ENCODE measurements at regions not wholly inside any gene's neighbourhood (a gene's known extent, or its start where the extent isn't known, plus 50 kb on each side); places are given as distances from the start of the nearest gene placed in this dataset.
A peak's percentile ranks its signal among the peaks of the same experiment; 100 is the strongest.

- H3K9me3 ChIP-seq = no peaks in the 10 kb centered on the region
- no peaks in the 10 kb centered on the region for H3K27me3 ChIP-seq
These were observed 71.1 kb downstream of the AVPR1A start for GRCh38 chr12:63079791-63080502.

GRCh38 chr12:63078906-63079305 lies 72.1 kb downstream of the AVPR1A start:
- Histone ChIP-seq H3K36me3 (no peaks in the 10 kb centered on the region), H3K27ac (no peak overlapping the region), H3K4me3 (no peak overlapping the region), H3K9me3 (no peaks in the 10 kb centered on the region), H3K27me3 (no peaks in the 10 kb centered on the region), H3K4me1 (no peaks in the 10 kb centered on the region)
- no peak for DNase-seq (ENCODE audit: low spot score)
- TF ChIP-seq, protein P1, sequence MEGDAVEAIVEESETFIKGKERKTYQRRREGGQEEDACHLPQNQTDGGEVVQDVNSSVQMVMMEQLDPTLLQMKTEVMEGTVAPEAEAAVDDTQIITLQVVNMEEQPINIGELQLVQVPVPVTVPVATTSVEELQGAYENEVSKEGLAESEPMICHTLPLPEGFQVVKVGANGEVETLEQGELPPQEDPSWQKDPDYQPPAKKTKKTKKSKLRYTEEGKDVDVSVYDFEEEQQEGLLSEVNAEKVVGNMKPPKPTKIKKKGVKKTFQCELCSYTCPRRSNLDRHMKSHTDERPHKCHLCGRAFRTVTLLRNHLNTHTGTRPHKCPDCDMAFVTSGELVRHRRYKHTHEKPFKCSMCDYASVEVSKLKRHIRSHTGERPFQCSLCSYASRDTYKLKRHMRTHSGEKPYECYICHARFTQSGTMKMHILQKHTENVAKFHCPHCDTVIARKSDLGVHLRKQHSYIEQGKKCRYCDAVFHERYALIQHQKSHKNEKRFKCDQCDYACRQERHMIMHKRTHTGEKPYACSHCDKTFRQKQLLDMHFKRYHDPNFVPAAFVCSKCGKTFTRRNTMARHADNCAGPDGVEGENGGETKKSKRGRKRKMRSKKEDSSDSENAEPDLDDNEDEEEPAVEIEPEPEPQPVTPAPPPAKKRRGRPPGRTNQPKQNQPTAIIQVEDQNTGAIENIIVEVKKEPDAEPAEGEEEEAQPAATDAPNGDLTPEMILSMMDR (IDR thresholded peaks at IDR 0.05) = no peak

More at GRCh38 chr12:63079791-63080502, 71.1 kb downstream of the AVPR1A start:
- TF ChIP-seq, protein P1 (IDR thresholded peaks at IDR 0.05) = no peak
- no peak for DNase-seq (ENCODE audit: low spot score)
- Histone ChIP-seq H3K36me3 (no peaks in the 10 kb centered on the region), H3K4me1 (no peaks in the 10 kb centered on the region), H3K27ac (no peak overlapping the region), H3K4me3 (no peak overlapping the region)

DNA sequence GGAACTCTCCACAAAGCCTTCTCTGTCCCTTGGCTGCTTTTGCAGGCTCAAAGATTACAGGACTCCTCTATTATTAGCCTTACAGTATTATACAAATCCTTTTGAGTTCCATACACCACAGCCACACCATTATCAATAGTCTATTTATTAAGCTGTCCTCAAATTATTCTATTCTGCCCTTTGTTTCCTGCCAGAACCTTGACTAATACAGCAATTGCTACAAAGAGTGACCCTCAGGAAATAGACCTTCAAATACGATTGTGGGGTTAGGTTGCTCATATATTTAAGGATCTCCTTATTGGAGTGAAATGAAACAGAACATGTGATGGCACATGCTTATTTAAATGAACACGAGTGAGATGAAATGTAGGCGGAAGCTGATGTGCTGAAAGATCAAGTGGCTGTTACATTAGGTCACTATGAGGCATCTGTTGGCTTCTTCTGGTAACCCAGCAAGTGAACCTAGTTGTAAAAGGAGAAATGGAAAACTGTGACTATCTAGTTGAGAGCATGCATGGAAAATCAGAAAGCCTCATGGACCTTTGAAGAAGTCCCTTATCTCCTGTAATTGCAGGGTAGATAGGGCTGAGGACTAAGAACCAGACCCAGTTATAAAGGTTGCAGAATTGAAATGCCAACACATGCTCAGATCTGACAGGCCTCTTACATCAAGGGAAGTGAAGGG lies 75.5 kb downstream of the AVPR1A start:
- Histone ChIP-seq H3K27ac (no peak overlapping the region), H3K4me3 (no peak overlapping the region), H3K4me1 (no peaks in the 10 kb centered on the region), H3K36me3 (no peaks in the 10 kb centered on the region), H3K9me3 (no peaks in the 10 kb centered on the region), H3K27me3 (no peaks in the 10 kb centered on the region)
- DNase-seq (ENCODE audit: low spot score) = no peak
- TF ChIP-seq, protein P1 (IDR thresholded peaks at IDR 0.05) = no peak

GRCh38 chr12:63070709-63071108 lies 80.3 kb downstream of the AVPR1A start:
- Histone ChIP-seq H3K9me3 (no peaks in the 10 kb centered on the region), H3K4me3 (no peak overlapping the region), H3K27ac (peak overlapping the region in 1 of 2 donors; percentile 17), H3K4me1 (peaks cover 0 to 5% of the 10 kb centered on the region in 2 donors), H3K27me3 (no peaks in the 10 kb centered on the region), H3K36me3 (no peaks in the 10 kb centered on the region)
- DNase-seq (ENCODE audit: low spot score) = no peak
- TF ChIP-seq, protein P1 (IDR thresholded peaks at IDR 0.05) = no peak

DNA sequence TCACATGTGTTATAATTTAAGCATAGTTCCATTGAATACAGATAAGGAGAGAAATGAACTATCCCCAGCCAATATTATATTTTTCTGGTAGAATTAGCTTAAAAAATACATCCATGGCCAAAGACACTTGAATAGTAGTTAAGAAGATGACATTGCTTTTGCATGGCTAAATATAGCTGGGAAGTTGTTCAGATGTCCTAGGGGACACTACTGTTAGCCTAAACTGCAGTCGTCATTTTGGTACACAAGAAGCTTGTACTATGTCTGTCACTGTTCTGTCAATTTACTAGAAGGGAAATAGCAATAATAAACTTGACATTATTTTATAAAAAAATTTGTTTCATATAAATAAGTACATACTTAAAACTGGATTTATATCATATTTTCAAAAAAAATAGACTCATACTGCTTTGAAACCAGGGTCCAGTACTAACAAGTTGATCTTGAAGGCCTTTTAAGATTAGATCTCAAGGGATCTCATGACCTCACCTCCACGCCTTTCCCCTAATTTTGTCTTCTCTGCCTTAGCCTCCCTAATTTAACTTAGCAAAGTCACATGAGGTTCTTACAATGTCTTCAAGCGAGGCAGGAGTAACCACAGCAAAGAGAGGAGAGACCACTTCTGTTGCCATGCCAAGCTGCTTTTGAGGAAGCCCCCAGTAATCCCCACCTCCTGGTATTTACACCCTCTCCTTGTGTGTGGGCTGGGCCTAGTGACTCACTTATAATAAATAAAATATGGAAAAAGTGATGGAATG lies 81.0 kb downstream of the AVPR1A start:
- TF ChIP-seq, protein P1 (IDR thresholded peaks at IDR 0.05) = no peak
- H3K4me3 ChIP-seq = no peak overlapping the region
- H3K36me3 ChIP-seq = no peaks in the 10 kb centered on the region
- no peaks in the 10 kb centered on the region for H3K27me3 ChIP-seq
- no peak for DNase-seq (ENCODE audit: low spot score)
- peak overlapping the region in 1 of 2 donors; percentile 17 for H3K27ac ChIP-seq
- H3K4me1 ChIP-seq = peaks cover 0 to 5% of the 10 kb centered on the region in 2 donors
- no peaks in the 10 kb centered on the region for H3K9me3 ChIP-seq
